HCEC 1CT (cell line): ENCODE measurements at regions not wholly inside any gene's neighbourhood (a gene's known extent, or its start where the extent isn't known, plus 50 kb on each side); places are given as distances from the start of the nearest gene placed in this dataset.

Experiments used
- DNase-seq: peaks from one replicate; pipeline ENCODE4 v3.0.0-alpha.2; 2017

DNA sequence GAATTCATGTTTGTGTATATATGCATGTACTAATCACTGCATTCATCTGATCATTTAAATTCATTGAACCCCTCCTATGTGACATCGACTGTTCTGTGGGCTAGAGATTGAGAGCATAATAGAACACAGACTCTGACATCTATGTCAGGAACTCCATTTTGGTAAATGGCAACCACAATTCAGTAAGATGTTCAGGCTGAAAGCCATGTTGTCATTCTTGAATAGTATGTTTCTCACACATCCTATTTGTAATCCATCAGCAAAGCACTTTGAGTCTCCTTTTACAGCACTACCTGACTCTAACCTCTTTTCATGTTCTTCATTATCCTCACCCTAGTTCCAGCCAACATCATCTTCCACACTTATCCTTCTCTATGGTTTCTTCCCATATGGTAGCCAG is 413.8 kb upstream of the MEX3C start:
- DNase-seq, result no peak

DNA sequence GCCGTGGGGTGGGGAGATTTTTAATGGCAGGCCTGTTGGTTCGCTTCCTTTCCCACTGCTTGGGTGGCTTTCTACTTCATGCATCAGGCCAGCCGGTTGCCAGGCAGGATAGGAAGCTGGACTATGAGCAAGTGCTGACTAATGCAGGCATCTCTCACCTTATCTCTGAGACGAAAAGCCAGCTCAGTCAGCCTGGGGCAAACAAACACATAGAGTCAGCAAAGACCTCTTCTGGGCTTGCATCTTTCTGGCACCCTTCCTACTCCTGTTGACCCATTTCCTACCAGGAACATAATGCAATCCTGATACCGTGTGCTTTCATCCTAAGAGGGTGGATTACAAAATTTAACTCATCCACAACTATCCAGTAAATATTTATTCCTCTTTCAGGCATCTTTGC is 416.6 kb upstream of the MEX3C start:
- no peak for DNase-seq

DNA sequence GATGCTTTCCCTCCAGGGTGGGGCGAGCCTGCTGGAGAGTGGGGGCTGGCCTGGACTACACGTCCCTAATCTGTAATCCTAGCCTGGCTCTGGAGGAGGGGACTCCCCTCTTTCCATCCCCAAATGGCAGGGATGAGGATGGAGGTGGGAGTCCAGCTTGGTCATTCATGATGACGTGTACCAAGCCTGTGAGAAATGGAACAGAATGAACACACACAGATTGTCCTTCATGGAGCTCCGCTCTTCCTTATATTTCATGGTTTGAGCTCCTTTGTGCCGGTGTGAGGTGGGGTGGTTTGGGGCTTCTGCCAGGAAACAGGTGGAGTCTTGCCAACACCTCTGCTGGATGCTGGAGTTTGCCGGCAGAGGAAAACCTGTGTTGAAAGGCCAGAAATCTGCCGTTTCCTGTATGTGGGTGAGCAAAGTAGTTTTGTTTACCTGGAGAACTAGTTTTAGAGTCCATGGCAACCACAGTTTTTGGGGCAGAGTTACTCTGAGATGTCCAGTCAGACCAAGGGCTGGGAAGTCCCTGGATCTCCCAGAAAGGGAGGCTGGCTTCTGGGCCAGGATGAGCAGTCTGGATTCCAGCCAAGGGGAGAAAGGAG is 417.6 kb upstream of the MEX3C start:
- DNase-seq, result no peak

DNA sequence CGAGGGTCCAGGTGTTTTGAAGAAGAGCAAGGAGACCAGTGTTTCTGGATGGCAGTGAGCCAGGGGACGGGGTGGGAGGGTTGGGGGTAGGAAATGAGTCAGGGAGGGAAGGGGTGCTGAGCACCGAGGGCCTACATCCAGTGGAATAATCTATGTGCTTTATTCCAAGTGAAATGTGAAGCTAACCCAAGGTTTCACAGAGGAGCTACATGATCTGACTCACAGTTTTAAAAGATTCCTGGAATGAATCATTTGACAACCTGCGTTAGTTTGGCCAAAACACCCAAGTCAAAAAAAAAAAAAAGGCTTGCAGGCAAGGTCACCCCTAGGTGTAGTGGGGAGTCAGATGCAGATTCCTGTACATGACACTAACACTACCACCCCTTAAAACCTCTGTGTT is 419.7 kb upstream of the MEX3C start:
- no peak for DNase-seq

DNA sequence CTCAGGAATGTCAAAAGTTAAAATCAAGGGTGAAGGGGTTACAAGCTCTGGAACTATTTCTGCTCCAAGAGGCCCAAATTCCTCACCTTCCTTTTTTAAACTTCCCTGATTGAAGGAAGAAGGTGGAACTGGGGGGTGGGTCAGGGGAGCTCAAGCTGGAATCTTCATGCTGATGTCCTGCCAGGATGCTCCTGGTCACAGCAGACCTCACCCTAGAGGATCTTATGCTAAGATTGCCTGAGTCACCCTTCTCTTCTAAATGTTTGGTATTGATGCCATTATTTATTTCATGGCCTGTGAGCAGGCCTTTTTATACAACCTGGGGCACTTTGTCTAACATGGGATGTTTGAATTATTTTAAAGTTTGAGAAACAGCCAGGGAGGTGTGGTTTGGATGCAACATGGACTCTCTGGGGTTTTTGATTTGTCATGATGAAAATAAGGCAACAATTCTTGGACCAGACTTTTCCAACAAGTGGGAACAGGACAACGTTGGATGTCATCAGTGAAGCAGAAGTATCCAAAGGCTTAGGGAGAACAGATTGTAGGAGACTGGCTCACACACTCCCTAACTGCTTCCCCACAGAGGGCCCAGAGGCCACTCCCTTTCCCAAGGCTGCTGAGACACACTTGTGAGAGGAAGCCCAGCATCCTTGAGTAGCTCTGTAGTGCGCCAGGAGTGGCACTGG is 420.2 kb upstream of the MEX3C start:
- no peak for DNase-seq

DNA sequence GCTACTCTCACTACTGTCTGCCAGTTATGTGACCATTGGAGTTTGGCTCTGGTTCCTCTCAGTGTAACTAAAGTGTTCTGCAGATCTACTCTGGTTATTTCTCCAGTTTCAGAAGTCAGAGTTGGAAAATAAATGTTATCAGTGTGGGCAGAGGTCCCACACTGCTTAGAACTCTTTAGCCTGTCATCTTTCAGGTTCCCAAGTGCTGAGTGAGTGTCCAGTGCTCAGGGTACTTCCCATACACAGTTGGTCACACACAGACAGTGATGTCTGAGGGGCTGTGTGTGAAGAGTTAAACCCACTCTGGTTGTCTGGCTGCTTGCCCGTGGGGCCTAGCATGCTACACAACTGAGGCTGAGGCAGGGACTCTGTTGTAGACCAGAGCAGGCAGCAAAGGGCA is 421.8 kb upstream of the MEX3C start:
- no peak for DNase-seq

DNA sequence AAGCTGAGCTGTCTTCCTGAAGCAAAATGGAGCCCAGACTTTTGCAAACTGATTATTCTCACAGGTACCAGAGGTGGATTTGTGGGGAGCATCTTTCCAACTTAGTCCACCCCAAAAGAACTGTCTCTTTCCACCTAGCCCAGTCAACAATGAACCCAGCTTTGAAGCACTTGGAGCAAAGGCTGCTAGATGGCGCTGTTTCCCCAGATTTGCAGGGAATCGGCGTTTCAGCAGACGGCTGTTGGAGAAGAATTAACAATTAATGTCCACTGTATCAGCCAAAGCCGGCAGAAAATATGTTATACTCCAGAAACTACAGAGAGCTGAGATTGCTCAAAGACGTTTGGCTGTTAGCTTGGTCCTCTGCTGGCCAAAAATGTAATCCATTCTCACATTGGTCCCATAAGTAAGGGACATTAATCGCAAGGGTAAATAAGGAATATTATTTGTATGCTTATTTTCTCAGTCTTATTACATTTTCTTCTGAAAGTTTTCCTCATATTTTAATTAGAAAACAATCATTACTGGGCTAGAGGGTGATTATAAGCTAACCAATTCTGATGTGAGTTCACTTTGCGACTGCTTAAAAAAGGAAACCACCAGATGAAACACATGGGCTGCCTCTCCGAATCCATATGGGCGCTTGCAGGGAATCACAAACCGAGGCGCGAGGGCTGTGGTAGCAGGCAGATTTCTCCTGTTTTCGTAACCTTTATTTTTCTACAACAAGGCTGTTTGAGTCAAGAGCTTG is 423.8 kb upstream of the MEX3C start:
- no peak for DNase-seq

DNA sequence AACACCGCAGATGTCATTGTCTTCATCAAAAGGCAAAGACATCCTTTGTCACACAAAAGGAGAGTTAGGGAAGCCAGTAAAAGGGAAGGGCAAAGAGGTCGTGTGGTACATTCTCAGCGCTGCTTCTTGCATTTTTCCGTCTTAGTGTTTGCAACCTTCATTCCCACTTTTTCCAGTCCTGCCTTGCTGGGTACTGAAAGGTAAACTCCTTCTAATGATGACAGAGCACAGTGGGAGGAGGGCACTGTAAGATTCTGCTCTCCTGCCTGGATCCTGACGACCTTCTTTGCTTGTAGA is 424.3 kb upstream of the MEX3C start:
- DNase-seq, result no peak

DNA sequence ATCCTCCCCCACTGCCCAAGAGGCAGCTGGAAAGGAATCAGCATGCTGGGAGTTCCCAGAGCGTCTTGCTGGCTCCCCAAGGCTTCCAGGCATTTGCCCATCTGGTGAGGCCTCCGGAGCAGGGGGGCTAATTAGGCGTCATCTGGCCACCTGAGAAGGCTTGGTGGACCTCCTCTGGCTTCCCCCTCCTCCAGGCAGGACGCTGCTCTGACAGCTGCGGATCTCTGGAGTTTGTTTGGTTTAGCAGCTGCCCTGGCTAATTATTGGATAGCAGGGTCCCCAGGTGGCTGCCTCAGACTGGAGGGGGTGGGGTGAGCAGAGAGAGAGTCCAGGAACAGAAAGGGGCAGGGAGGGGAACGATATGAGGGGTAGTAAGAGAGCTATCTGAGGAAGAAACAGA is 425.2 kb upstream of the MEX3C start:
- no peak for DNase-seq

DNA sequence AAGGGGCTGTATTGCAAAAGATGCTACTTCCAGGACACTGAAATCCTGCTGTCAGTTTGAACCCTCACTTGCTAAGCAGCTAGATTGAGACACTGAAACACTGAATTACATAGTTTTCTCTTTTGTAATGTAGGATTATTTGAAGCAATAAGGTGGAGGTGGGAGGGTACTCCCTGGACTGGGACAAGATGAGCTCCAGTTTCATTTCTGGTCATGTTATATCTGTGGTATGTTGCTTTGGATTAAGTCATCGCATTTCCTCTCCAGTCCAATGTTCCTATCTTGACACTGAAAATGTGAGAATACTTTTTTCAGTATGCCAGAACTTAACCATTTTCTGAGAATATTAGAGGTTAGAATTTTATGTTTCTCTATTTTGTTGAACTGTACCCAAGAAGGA is 426.2 kb upstream of the MEX3C start:
- DNase-seq, result no peak

DNA sequence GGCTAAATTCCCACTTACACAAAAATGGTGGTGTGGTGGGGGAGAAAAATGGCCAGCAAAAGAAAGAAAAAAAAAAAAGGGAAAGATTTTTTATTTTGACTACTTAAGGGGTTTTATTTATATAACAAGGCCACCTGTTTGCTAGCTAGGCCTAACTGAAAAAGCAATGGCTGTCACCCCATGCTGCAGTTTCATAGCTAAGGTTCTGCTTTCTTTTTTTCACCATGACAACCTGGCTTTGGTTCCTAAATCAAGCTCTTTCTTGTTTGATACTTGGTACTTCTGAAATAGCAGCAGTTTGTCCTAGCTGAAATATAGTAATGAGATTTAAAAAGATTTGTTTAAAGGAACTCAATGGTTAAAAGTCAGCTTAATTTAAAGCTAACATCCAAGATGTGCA is 433.2 kb upstream of the MEX3C start:
- no peak for DNase-seq

DNA sequence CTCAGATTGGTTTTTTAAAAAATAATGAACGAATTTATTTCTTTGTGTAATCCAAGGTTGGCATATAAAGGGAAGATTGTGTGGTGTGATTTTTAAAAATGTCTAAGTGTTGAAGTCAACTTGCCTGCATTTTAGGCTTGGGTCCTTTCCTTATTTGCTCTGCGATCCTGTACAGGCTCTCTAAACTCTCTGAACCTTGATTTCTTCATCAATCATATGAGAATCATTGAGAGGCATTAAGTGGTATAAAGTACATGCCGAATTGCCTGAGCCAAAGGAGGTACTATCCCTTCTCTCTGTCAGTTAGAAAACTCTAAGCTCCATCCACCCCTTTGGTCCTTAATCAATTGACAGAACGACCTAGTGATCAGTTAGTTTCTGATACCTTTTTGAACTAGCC is 440.4 kb upstream of the MEX3C start:
- no peak for DNase-seq

DNA sequence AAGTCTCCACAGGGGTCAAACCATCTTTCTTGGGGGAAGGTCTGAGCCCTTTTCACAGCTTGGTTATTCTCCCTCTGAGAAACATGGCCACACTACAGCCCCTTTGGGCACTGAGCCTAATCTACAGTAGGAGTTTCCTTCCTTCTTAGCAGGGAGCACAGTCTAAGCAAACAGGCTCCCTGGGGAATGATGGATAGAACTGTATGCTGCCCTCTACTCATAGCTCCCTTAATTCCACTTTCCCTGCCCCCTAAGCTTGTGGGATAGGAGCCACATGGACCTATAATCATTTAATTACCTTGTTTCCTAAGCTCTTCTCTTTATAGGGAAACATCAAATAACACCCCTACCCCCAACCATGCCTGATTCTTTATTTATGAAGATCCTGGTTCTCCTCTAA is 442.1 kb upstream of the MEX3C start:
- no peak for DNase-seq

DNA sequence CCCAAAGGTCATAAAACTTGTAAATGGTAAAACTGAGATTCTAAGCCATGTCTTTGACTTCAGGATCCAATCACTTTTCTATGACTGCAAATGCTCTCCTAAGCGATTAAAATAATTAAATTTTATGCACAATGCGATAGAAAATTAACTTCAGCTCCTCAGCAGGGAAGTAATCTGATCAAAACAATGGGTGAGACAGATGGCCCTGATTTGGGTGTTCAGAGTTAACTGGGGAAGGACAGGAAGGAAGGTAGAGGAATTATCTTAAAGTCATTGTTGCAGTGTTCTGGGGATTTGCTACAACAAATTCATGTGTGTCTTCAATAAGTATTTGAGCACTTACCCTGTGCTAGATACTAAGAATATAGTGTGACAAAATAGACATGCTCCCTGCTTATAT is 446.0 kb upstream of the MEX3C start:
- DNase-seq, result no peak

DNA sequence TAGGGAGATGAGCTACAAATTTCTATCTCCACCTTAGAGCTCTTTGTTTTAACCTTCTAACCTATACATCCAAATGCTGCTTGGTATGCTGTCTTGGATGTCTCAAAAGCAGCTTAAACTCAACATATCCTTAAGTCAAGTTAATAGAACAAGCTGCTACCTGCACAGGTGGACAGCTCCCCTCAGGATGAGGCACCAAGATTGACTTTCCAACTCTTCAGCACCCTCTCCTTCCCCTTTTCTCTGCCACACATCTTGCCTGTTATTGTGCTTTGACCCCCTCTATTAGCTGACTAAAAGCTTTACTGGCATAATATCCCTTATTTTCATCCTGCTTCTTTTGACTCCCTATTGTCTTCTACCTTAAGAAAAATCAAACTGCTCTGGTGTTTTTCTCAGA is 448.1 kb upstream of the MEX3C start:
- no peak for DNase-seq

DNA sequence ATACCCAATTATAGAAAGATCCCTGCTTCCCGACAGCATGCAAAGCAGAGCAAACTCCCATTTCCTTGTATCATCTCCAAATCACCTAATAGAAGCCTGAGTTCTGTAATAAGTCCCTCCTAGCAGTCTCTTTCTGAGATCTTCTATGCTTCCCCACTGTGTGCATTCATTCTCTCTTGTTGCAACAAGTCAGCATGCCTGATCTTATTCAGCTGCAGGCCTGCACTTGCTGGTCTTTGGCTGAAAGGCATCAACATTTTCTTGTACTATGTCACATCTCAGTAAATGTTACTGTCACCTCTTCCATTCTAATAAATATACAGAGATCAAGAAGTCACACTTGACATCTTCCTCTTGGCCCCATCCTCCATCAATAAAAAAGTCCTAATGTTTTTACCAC is 449.9 kb upstream of the MEX3C start:
- DNase-seq, result no peak

DNA sequence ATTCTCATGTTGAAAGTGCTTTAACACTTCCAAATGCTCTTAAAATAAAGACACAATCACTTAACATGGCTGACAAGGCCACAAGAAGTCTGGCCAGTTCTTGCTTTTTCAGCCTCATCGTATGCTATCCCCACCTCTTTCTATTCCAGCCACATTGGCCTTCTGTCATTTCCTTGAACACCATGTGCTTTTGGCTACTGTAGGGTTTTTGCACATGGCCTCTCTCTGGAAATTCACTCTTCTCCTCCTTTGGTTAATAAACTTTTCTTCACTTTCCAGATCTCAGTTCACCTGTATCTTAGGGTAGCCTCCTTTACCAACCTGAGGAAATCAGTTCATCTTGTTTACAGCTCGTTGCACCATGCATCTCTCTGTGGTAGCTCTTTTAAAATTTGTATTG is 450.5 kb upstream of the MEX3C start:
- no peak for DNase-seq

DNA sequence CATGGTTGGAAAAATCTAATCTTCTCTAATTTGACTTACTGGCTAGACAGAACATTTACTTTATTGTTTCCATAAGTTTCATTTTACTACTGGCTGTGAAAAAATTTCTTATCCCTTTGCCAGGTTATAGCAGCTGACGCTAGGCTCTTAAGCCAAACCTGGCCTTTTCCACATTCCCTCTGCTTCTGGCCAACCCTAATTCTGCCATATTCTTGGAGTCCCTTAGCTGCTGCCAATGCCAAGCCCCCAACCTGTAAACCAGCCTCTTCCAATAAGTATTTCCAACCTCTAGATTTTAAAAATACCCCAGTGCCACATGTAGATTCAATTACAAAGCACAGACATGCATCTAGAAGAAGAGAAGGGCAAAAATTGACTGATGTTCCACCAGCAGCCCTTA is 452.3 kb upstream of the MEX3C start:
- DNase-seq, result no peak

DNA sequence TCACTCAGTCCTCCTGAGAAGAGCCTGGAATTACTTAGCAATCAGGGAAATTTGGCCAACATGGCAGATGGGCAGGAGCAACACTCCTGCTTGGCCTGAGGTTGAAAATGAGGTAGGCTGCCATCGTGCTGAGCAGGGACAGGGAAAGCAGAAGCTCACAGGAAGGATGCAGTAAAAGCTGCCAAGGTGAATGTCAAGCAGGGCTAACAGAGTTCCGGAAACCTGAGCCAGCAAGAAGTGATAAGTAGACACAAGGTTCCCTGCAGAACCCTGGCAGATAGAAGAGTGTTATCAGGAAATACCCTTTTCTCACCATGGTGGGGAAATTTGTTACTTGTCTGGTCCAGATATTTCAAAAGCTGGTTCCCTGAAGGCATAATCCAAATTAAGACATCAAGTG is 454.3 kb upstream of the MEX3C start:
- no peak for DNase-seq

DNA sequence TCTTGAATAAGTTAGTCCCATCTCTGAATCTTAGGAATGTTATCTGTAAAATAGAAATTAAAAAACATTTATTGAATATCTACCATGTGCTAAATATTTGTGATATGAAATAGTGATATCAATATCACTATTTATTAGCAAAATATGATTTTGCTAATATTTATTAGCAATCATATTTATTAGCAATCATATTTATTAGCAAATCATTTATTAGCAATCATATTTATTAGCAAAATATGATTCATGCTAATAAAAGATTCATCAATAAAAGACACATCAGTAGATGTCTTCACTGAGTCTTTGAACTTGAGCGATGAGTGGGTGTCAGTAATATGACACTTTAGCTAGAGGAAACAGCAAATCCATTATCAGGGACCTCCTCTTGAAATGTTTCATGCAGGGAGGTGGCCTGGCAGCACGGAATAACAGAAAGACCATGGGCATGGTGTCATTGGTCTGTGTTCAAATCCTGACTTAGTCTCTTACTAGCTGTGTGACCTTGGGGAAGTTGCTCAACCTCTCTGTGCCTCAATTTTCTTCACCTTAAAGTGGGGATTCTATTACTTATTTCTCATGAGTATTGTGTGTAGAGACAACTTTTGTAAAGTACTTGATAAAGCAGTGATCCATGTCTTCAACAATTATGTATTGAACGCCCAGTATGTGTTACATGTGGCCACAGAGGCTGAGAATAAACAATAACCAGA is 456.2 kb upstream of the MEX3C start:
- no peak for DNase-seq

DNA sequence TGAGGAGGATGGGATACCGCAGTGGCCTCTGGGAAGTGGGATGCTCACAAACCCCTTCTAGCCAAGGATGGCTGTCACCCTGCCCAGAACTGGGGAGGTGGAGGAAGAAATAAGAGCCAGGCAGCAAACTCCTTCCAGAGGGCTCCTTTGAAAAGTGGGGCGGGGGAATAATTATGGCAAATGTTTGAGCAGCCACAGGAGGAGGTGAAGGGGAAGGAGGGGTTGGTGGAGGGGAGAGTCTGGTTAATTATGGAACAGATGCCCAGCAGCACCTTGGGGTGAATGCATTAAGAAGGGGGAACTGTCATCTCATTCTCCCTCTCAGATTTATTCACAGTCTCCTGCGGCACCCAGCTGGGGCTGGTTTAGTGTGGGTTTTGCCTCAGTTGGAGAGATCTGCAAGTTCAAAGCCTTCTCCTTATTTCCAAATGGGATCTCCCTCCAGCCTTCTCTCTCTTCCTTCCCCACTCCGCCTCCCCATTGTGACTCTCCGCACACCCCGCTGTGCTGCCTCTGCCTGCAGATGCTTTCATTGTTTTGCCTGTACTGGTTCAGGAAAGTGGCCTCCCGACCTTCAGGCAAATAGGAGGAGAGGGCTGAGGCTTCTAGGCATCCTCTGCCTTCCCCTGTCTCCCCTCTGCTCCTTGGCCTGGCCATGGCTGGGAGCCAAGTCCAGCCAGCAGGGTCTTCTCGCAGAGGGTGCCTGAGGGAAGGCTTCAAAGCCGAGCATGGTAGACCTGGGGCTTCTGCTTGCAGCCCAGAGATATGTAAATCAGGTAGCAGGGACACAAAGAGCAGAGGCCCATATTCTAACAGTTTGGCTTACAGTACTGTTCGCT is 457.2 kb upstream of the MEX3C start:
- DNase-seq, result no peak

DNA sequence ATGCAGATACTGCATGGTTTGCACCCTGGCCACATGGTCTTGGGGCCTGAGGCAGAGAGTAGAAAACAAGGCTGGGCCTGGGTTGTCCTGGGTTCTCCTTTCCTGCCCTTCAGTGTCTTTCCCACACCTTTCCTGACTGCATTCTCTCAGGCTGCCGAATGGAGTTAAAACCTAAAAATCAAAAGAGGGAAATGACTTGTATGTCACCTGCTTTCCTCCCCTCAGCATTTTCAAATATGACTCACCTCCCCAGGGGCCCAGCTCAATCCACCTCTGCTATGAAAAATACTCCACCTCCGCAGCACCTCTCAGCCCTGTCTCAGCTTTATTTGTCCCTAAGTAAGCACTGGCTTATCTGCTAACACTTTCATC is 457.8 kb upstream of the MEX3C start:
- DNase-seq, result no peak

DNA sequence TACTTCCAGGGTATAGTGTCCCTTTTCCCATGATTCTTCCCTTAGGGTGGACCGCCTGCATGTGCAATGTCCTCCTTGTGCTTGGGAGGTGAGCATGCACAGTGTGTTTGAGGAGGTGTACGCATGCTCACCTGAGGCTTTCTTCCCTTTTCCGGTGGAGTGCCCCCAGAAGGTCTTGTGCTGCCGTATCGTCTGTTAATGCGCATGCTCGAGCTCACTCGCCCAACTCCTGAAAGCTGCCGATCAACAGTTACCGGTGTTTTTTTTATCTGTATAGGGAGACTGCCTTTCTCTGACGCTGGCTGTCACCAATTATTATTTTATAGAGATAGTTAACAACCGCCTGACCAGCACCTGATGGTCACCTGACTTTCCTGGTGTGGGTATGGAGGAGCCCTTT is 458.8 kb upstream of the MEX3C start:
- DNase-seq, result no peak
